ENCODE measurements at regions not wholly inside any gene's neighbourhood (a gene's known extent, or its start where the extent isn't known, plus 50 kb on each side); places are given as distances from the start of the nearest gene placed in this dataset.

DNA sequence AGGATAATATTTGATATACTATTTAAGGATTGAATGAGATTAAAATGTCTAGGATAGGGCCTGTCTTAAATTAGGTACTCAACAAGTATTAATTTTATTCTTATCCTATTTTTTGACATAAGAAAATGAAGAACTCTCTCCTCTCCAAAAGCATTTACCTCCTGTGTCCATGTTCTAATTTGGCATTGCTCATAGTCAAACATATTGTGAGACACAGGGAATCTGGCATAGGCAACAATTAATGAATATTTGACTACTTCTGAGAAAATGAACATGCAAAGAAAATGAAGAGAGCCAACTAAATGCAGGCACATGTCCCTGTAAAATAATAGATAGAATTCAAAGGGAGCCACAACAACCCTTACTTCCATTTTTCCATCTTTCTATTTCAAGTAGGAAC lies 198.5 kb upstream of the C11orf87 start:
- ATAC-seq = no peak
- no peak for DNase-seq (ENCODE audit: low spot score)
- intact Hi-C loops (cut with DNase I) = no loop called here

DNA sequence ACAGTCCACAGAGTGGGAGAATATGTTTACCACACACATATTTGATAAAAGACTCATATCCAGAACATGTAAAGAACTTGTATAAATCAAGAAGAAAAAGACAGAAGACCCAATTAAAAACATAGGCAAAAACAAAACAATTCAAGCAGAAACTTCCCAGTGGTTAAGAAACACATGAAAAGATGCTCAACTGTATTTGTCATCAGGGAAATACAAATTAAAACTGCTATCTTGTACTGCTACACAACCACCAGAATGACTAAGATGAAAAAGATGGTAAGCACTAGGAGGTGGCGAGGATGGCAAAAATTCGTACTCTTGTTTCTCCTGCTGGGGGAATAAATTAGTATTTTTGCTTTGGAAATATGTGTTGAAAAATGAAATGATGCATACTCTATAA lies 192.3 kb upstream of the C11orf87 start:
- ATAC-seq (no peak), DNase-seq (ENCODE audit: low spot score) (no peak)
- intact Hi-C loops (cut with DNase I) = no loop called here

DNA sequence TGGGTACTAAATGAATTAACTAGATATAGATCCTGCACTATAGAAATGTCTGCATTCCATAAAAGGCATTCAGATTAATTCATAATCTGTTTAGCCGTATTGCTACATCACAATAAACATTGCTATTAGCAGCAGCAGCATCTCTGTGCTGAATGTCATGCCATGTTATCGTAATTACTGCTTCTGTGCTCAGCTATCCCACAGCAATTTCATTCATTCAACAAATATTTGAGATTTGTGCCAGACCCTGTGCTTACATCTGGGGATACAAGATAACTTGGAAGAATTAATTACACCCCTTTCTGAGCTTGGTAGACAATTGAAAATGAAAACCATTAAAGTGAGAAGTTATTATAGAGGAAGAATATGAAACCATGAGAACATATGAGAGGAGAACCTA lies 185.8 kb upstream of the C11orf87 start:
- no peak for ATAC-seq
- intact Hi-C loops (cut with DNase I) = no loop called here
- no peak for DNase-seq (ENCODE audit: low spot score)

DNA sequence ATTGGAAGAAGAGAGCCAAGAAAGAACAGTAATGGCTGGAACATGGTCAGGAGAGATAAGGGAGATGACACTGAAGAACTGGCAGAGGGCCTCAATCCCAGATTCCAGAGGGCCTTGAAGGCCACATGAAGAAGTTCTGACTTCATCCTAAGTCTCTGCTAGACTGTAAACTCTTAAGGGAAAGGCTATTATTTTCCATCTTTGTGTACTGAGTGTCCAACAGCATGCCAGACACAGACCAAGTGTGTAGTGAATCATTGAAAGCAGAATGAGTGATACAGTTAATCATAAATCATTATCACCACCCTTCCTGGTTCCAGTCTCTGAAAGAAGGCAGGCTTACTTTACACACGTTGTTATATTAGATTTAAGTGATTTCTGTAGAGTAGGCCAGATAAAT lies 185.3 kb upstream of the C11orf87 start:
- DNase-seq (ENCODE audit: low spot score) = no peak
- intact Hi-C loops (cut with DNase I) = no loop called here
- no peak for ATAC-seq

DNA sequence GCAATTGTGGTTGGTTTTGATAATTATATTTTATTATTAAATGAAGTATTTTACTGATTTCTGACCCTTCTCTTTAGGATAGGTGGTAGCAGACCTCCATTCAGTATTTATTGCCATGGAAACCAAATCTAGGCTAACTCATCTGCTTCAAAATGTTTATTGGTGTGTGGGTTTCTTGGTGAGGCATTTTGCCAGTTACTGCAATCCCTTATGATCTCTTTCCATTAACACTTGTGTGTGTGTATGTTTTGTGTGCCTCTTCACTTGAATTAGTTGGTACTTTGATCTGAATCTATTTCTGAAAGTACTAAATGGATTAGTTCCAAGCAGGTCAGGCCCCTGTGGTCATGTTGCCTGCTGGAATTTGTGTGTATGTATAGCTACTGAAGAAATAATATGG lies 184.4 kb upstream of the C11orf87 start:
- DNase-seq (ENCODE audit: low spot score) (no peak), ATAC-seq (no peak)
- intact Hi-C loops (cut with DNase I) = no loop called here

DNA sequence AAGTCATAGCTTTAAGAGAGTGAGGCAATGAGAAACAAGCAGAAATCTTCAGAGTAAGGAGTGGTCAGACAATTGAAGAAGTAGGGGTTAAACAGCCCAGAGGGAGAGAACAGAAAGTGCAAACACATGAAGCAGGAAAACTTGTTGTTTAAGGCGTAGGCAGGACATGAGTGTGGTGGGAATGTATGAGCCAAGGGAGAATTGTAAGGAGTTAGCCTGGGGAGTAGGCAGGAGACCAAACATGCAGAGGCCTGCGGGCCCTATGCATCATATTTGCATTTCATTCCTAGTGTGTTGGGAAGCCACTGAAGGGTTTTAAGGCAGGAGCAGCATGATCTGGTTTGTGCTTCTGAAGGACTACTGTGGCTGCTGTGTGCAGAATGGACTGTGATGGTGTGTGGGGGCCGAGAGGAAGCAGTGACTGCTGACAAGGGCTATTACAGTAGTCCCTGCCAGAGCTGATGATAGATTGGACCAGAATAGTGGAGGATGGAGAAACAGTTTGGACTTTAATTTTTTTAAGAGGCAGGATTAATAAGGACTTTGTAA lies 179.9 kb upstream of the C11orf87 start:
- ATAC-seq (no peak), DNase-seq (ENCODE audit: low spot score) (no peak)
- intact Hi-C loops (cut with DNase I) = no loop called here

DNA sequence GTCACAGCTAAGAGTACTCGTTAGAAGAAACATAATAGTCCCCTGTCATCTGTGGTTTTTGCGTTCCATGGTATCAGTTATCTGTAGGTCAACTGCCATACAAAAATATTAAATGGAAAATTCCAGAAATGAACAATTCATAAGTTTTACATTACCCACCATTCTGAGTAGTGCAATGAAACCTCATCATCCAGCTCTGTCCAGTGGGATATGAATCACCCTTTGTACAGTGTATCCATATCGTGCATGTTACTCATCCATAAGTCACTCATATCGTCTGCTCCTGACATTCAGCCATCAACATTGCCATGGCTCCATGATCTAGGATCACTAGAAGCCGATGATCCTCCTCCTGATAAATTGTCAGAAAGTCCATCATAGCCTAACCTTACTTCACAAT lies 174.9 kb upstream of the C11orf87 start:
- intact Hi-C loops (cut with DNase I) = no loop called here
- ATAC-seq = no peak
- DNase-seq (ENCODE audit: low spot score) = no peak

DNA sequence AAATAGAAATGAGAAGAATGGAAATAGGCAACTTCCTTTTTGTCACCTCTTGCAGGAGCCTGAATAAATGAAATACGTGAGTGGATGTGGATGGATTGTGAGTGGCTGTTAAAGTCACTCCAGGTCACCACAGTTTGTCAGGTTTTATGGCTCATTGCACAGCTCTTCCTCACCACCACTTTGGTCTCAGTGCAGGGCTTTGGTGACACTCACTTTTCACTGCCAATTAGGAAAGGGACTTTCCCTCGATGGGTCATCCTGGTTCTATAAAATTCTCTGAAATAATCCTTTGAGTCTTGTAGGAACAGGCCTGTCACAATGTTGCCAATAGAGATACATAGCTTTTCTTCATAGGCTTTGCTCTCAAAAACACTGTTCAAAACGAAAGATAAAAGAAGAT lies 172.4 kb upstream of the C11orf87 start:
- intact Hi-C loops (cut with DNase I) = no loop called here
- DNase-seq (ENCODE audit: low spot score) (no peak), ATAC-seq (no peak)

DNA sequence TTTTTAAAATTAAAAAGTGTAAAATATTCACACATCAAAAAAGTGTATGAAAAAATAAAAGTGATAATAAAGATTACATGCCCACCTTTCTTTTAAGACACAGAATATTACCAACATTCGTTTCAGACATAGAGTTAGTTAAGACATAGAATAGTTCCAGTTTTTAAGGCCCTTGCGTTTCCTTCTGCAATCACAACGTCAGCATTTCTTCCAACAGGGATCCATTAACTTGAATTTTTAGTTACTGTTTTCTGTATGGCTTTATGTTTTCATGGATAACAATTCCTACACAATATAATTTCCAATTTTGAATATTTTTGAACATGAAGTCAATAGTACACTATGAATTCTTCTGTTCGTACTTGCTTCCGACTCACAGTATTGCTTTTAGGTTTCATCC lies 170.8 kb upstream of the C11orf87 start:
- intact Hi-C loops (cut with DNase I) = loop anchor here (5.0 kb wide), 1 partner anchor 1009 kb away; no protein-coding TSS in a partner anchor
- DNase-seq (ENCODE audit: low spot score) = no peak
- ATAC-seq = no peak

DNA sequence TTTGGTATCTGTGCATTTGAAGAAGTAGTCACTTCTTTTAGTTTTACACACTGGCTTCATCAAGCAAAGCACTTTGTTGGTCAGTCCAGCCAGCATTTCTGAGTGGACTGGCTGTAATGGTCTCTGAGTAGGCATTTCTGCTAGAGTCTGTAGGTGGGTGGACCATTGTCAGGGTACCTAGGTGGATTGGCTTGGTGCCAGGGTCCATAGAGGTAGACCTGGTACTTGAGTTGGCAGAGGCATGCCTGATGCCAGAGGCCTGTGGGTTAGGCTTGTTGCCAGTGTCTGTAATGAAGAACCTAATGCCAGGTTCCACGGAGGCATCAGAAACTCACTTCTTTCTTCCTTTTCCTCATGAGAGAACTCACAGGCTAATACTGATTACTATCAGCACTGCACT lies 157.9 kb upstream of the C11orf87 start:
- intact Hi-C loops (cut with DNase I) = no loop called here
- ATAC-seq = no peak
- no peak for DNase-seq (ENCODE audit: low spot score)

DNA sequence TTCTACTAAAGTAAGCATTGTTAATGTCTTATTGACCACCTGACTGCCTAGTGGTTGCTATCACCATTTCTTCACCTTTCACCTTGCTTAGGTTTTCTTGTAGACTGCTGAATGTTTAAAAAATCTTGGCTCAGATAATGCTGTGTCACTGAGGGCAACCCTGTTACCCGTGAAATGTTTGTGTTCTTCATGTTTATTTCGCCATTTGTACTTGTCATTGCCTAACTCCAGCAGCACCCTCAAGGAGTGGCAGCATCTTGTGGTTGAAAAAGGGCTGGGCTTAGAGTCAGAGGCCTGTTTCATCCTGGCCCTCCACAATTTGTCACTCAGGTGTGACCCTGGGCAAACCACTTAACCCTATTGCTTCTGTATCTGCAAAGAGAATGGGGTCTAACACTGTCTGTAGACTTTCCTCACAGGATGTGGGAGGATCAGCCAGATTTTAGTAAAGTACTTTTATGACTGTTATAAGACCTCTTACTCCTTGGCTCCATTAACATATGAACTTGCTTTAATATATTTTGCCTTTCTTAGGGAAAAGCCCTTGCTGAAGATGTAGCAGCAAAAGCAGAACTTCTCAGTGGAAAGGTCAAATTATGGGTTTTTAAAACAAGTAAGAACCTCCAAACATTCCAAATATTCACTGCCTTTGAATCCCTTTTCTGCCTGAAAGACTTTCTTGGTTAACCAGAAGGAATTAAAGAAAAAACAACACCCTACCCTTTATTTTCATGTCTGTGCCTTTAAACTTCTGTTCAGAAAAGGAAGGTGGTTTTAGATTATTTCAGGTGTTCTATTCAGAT lies 154.5 kb upstream of the C11orf87 start:
- intact Hi-C loops (cut with DNase I) = no loop called here
- ATAC-seq (peak; percentile 76), DNase-seq (ENCODE audit: low spot score) (no peak)

DNA sequence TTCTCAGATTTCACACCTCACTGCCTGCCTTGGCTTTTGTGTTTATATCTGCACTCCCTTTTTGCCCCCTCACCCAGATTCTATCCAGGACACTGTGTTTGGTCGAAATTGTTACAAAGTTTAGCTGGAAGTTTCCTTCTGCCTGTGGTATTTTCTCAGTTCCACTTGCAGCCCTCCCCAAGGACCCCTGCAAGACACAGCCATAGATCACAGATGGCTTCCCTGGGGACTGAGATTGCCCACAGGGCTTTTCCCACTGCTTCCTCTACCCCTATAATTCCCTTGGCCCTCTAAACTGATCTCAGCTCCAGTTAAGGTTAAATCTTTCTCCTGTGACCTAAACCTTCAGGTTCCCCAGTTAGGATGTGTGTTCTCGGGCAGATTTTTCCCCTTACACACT lies 146.1 kb upstream of the C11orf87 start:
- ATAC-seq = no peak
- no peak for DNase-seq (ENCODE audit: low spot score)
- intact Hi-C loops (cut with DNase I) = no loop called here

DNA sequence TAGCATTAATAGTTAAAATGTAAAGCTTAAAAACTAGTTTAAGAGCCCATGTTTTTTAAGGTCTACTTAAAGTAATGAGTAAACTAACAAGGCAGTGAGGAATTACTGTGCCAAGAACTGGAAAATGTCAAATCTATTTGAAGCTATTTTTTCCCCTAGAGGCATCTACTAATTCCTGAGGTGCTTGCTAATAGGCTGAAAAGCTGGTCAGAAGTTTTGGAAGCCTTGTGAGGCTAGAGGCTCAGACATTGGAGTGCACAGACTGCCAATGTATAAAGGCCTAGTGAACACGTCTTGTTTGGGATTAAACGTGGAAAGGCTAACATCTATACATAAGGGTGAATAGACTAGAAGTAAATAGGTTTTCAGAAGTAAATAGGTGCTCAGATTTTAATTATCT lies 136.5 kb upstream of the C11orf87 start:
- no peak for DNase-seq (ENCODE audit: low spot score)
- intact Hi-C loops (cut with DNase I) = no loop called here
- no peak for ATAC-seq

DNA sequence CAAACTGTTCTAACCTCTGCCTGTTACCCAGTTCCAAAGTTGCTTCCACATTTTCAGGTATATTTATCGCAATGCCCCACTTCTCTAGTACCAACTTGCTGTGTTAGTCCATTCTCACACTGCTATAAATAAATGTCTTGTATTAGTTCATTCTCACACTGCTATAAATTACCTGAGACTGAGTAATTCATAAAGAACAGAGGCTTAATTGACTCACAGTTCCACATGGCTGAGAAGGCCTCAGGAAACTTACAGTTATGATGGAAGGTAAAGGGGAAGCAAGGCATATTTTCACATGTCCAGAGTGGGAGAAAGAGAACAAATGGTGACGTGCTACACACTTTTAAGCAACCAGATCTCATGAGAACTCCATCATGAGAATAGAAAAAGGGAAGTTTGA lies 130.4 kb upstream of the C11orf87 start:
- DNase-seq (ENCODE audit: low spot score) = no peak
- no peak for ATAC-seq
- intact Hi-C loops (cut with DNase I) = no loop called here

DNA sequence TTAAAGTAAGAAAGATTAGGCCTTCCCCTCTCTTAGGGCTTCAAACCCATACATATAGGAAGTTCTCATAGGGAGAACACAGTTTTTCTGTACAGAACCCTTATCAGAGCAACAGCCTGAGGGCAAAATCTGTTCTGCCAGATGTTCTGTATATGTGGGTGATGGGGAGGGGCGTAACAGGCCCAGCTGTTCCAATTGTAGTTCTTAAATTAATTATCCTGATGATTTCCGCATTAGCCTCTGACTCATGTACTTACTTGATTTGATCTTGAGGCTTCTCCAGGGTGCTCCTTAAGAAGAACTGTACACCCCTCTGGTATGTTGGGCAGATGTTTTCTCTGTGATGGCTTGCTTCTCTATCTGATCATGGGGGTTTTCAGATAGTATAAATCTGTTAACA lies 123.1 kb upstream of the C11orf87 start:
- intact Hi-C loops (cut with DNase I) = no loop called here
- DNase-seq (ENCODE audit: low spot score) (no peak), ATAC-seq (no peak)

DNA sequence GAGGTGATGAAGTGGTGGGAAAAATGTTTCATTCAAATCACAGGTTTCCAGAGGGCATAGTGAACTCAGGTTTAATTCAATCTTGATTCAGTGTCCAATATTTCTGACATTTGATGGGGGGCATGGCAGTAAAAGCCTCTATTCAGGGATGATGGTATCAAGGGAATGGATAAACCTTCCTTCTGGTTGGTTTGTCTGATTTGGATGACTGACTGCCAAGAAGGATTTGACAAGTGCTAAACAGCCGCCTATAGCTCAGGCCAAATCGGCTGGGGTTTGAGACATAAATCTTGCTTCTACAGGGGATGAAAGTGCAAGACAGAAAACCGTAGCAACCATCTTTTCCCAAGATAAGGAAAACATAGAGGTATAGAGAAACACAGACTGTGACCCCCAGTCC lies 121.8 kb upstream of the C11orf87 start:
- intact Hi-C loops (cut with DNase I) = no loop called here

DNA sequence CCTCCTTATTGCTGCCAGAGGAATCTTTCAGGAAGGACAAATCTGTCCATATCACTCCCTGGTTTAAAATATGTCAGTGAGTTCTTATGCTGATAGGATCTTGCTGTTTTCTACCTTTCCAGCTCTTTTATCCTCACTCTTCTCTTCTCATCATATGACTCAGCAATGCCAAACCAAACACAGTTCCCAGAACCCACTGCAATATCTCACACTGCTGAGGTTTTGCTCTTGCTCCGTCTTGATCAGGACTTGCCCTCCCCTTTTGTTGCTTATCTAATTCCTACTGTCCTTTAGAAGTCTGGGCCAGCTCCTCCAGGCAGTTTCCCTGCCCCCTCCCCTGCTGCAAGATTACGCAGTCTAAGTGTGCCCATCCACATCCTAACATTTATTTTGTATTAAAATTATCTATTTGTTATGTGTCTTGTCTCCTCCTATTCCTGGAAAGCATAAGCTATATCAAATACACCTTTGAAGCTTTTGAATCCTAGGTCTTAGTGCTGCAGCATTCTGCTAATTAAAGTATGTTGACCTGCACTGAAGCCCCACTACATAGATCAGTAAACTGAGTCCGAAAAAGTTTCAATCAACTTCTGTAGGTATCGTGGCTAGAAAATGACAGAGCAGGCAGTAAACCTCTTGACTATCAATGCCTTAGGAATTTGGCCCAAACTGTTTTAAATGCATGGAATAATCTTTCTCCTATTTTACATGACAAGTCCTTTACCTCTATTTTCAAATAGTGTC lies 119.2 kb upstream of the C11orf87 start:
- ATAC-seq = no peak
- intact Hi-C loops (cut with DNase I) = no loop called here
- DNase-seq (ENCODE audit: low spot score) = no peak

More for the DNA sequence above, 121.8 kb upstream of the C11orf87 start:
- ATAC-seq = no peak
- DNase-seq (ENCODE audit: low spot score) = no peak

DNA sequence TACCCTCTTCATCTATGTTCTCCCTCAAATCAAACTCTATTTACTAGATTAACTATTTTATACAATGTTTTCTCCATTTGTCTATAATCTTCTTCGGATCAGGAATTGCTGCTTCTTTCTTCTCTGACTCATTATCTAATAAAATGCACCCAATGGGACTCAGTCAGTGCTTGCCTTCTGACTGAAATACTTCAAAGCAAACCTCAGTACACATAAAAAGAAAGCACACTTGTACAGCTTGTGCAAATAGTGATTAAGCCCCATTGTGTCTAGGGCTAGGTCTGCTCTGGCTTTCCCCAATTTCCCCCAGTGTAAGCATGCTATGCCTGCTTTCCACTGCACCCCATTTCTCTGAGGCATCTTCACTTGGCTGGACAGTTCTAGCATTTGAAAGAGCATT lies 118.6 kb upstream of the C11orf87 start:
- intact Hi-C loops (cut with DNase I) = no loop called here
- no peak for ATAC-seq

DNA sequence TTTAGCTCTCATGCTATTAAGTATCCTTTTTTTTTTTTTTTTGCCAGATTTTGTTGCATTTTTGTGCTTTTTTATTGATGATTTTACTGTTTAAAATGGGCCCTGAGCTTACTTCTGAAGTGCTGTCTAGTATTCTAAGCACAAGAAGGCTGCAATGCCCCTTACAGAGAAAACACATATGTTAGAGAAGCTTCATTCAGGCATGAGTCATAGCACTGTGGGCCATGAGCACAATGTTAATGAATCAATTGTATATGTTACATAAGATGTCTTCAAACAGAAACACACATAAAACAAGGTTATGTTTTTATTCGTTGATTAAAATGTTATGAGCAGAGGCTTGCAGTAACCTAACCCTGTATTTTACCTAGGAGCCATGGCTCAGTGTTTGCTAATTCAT lies 117.8 kb upstream of the C11orf87 start:
- ATAC-seq = no peak
- intact Hi-C loops (cut with DNase I) = no loop called here
- no peak for DNase-seq (ENCODE audit: low spot score)

More for the DNA sequence above, 118.6 kb upstream of the C11orf87 start:
- no peak for DNase-seq (ENCODE audit: low spot score)

DNA sequence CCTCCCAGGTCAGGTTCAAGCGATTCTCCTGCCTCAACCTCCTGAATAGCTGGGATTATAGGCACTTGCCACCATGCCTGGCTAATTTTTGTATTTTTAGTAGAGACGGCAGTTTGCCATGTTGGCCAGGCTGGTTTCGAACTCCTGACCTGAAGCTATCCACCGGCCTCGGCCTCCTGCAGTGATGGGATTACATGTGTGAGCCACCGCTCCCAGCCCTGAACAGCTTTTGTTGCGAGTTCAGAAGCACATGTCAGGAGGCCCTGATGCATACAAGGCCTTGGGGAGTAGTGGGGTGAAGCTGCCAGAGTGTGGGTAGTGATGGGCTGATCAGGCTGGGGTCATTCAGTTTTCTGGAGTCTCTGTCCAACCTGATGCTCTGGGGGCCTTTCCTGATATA lies 117.0 kb upstream of the C11orf87 start:
- ATAC-seq = no peak
- intact Hi-C loops (cut with DNase I) = no loop called here

More for the DNA sequence above, 117.0 kb upstream of the C11orf87 start:
- DNase-seq (ENCODE audit: low spot score) = no peak
